GM18861 (cell line): ENCODE measurements at regions not wholly inside any gene's neighbourhood (a gene's known extent, or its start where the extent isn't known, plus 50 kb on each side); places are given as distances from the start of the nearest gene placed in this dataset.

ENCODE experiments used
- ATAC-seq: cut with Tn5 transposase; IDR thresholded peaks from one replicate; pipeline ENCODE4 v1.9.1; 2021; ENCODE audit not compliant: unreplicated experiment

DNA sequence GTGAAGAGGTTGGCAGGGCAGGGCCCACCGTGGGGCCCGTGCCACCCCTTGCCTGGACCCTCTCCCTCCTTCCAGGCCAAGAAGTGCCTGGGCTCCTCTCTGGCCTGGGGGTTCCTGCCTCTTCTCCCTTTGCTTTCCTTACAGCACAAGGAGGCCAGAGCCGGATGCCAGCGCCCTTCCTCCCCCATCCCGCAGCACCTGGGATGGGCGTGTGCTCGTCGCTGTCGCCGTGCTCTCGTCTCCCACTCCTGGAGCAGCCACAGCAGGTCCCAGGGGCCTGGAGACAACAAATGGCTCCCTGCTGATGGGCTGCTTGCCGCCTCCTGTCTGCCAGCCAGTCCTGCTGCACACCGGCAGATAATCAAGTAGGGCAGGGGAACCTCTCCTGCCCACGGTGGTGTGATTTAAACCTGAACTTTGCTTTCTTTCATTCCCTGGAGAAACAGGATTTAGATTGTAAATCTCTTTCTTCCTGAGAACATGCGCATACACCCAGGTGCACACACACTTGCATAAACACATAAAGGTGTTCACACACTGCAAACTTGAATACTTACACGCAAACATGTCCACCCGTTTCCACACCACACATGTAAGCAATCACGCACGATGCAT, 50.8 kb upstream of the POU3F1 start:
- ATAC-seq = no peak
